Cerebellar cortex (tissue), 1 donor: ENCODE measurements at regions not wholly inside any gene's neighbourhood (a gene's known extent, or its start where the extent isn't known, plus 50 kb on each side); places are given as distances from the start of the nearest gene placed in this dataset.
A peak's percentile ranks its signal among the peaks of the same experiment; 100 is the strongest.
"Not testable (repeated sequence)": the region's sequence is repeated elsewhere in the genome, so short reads cannot be mapped to it uniquely, and the experiment has no call there.

Experiments
- DNase-seq: peaks from one replicate; pipeline ENCODE4 v3.0.0-alpha.2; 2015; ENCODE audit warnings: low spot score

DNA sequence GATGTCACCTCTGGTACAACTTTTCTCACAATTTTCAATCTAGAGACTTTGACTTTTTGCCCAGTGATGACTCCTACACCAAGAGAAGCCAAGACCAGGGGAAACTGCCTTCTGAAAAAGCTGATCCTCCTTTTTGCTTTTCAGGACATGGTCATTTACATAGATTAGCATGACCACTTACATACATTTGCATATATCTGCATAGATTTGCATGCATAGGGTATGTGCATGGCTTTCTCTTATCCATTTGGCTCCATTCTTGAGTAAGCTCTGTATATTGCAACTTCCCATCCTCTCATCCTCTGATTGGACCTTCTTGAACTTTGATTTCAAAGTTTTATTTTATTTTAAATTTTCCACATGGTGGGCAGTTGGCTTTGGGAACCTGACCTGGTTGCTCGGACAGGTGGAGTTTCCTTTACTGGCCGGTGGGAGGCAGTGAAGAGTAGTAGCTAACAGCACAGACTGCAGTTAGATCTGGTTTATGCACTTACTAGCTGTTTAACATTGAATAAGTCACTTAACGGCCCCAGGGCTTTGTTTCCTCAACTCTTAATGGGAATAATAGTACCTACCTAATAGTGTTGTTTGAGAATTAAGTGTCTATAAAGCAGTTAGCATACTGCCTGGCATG lies 92.9 kb downstream of the GPR139 start:
- peak; percentile 3 for DNase-seq

DNA sequence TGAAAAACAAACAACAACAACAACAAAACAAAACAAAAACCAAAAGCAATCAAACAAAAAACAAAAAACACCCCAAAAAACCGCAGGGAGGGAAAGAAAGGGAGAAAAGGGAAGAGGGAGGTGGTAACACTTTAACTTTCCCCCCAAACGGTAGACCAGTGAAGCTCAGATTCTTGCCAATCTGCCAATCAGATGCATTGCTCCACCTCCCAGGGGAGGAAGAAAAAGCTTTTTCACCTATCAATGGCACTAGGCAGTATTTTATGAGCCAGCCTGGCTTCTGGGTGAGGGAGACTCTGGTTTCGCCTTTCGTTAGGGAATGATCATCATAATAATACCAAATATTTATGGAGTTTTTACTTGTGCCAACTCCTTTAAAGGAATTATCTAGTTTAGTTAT lies 94.1 kb downstream of the GPR139 start:
- no peak for DNase-seq

DNA sequence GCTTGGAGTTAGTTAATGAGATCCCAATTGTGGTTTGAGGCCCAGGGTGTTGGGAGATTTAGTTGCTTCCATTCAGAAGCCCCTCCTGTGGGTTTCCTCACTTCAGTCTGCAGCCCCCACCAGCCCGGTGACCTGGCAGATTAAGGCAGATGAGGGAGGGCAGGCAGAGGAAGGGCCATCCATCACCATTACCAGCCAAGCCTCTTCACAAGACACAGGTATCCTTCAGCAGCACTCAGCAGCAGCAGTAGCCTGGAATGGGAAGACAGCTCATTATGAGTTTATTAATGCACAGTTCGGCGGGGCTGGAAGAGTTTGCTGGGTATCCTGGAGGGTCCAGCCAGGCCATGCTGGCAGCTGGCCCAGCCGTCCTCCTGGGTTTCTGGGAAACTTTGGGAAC lies 90.0 kb upstream of the GPRC5B start:
- DNase-seq, result no peak

DNA sequence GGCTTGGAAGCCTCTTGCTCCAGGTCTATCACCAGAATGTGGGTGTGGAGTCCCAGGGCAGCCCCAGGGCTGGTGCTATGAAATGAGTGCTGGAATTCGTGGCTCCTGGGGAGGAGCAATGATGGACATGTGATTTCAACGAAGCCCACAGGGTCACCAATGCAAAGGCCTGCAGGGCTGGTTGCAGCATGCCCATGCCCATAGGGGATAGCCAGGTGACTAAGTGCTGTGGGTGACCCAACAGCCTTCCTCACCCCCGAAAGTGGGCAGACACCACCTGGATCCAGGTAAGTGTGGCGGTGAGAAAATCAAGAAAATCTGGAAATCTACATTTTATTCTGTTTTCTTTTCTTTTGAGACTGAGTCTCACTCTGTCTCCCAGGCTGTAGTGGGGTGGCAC lies 87.5 kb upstream of the GPRC5B start:
- no peak for DNase-seq

DNA sequence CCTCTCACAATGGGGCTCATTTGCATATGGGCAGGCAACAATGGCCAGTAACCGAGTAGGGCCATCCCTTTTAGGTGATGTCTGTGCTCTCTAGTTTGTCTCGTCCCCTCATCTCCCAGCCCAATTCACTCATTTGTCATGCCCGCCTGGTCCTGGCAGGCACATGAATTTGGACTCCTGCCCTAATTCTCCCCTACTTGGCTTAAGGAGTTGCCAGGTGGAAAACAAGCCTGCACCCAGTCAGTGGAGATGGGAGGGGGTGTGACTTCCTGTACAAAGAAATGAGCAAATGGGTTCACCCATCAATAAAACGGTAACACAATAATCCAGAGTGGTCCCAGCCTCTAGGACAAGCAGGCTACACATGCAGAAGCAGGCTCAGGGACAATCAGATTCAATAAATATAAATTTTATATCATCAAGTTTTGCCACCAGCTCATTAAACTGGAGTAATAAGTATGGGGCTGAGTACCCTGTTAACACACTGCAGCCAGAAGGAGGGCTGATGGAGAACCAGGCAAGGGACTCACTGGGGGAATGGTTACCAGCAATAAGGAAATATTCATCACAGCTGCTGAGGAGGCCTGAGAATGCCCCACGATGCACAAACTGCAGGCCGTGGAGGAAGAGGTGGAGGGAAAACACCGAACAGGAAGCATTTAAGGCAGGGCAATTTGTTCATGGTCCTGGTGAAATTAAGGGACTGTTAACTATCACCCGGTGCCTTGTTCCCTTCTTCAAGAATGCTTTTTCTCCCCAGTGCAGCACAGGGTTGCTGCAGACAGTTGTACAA lies 84.4 kb upstream of the GPRC5B start:
- DNase-seq, result no peak

DNA sequence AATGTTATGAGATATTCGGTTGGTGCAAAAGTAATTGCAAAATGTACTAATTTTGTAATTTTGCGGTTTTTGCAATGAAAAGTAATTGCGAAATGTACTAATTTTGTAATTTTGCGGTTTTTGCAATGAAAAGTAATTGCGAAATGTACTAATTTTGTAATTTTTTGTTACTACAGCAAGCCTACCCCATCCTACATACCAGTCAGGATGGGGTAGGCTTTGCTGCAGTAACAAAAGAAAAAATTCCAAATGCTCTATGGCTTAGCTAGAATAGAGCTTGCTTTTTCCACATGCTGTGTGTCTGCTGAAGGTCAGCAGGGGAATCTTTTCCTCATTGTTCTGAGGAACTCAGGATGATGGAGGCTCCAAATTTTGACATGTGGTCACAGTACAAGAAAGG lies 83.3 kb upstream of the GPRC5B start:
- DNase-seq, result no peak

DNA sequence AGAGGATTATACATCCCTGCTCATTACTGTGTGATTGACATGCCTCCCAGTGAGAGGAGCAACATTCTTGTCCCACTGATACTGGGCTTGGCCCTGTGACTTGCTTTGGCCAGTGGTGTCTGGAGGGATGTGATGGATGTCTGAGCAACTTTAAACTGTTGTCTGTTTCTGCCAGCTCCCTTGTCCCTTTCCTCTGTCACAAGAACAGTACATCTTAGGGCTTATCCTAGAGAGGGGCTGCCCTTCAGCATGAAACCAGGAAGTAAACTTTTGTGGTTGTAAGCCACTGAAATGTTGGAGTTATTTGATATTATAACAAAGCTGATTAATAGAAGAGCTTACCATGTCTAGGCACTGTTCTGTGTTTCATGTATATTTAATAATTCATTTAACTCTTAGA lies 82.9 kb upstream of the GPRC5B start:
- DNase-seq, result no peak

DNA sequence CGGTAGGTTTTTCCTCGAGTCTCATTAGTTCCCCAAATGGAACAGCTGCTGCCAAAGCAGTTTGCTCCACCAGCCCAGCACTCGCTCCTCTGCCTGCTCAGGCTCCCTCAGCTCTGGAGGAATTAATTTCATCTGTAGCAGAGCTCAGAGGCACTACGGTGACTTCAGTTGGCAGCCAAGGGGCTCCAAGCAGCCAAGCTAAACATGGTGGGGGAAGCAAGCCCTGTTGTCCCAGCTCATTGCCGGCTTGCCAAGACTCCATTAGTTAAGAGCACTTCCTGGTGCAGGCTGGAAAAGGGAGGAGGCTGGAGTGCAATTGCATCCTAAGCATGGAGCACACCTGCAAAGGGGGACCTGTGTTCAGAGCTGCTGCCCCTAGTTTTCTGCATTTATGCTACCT lies 78.7 kb upstream of the GPRC5B start:
- no peak for DNase-seq

DNA sequence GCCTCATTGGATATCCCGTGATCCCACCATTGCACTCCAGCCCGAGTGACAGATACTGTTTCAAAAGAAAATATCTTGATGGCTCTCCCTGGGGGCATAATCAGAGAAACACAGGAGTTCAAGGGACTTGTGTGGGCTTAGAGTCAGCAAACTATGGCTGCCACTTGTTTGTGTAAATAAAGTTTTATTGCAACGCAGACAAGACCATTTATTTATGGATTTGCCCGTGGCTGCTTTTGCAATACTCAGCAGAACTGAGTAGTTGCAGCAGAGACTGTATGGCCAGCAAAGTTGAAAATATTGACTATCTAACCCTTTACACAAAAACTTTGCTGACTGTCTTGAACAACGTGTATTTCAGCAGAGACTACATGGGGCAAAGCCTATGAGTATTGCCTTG lies 75.5 kb upstream of the GPRC5B start:
- no peak for DNase-seq

DNA sequence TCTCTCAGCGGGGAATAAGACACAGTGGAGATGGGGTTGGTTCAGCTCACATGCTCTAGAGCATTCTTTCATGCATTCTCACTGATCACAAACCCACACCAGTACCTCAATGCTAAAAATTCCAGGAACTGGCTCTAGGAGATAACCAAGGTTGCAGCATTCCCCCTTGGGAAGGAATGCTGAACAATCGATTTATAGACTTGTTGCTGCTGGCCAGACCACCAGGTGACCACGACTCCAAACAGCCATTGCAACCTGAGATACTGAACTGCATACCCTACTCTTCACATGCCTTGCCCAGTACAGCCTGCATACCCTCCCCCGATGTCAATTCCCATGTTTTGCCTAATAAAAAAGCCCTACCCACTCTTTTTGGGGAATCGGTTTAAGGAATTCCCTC lies 75.1 kb upstream of the GPRC5B start:
- no peak for DNase-seq

DNA sequence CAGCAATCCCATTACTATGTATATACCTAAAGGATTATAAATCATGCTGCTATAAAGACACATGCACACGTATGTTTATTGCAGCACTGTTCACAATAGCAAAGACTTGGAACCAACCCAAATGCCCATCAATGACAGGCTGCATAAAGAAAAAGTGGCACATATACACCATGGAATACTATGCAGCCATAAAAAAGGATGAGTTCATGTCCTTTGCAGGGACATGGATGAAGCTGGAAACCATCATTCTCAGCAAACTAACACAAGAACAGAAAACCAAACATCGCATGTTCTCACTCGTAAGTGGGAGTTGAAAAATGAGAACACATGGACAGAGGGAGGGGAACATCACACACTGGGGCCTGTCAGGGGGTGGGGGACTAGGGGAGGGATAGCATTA lies 71.2 kb upstream of the GPRC5B start:
- not testable (repeated sequence) for DNase-seq

DNA sequence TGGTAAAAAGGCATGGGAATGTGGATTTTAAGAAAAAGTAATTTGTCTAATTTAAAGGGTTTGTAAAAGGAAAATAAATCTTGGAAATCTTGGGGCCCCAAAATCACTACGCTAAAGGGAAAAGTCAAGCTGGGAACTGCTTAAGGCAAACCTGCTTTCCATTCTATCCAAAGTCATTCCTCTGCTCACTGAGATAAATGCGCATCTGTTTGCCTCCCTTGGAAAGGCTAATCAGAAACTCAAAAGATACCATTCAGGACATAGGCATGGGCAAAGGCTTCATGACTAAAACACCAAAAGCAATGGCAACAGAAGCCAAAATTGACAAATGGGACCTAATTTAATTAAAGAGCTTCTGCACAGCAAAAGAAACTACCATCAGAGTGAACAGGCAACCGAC lies 70.4 kb upstream of the GPRC5B start:
- not testable (repeated sequence) for DNase-seq

DNA sequence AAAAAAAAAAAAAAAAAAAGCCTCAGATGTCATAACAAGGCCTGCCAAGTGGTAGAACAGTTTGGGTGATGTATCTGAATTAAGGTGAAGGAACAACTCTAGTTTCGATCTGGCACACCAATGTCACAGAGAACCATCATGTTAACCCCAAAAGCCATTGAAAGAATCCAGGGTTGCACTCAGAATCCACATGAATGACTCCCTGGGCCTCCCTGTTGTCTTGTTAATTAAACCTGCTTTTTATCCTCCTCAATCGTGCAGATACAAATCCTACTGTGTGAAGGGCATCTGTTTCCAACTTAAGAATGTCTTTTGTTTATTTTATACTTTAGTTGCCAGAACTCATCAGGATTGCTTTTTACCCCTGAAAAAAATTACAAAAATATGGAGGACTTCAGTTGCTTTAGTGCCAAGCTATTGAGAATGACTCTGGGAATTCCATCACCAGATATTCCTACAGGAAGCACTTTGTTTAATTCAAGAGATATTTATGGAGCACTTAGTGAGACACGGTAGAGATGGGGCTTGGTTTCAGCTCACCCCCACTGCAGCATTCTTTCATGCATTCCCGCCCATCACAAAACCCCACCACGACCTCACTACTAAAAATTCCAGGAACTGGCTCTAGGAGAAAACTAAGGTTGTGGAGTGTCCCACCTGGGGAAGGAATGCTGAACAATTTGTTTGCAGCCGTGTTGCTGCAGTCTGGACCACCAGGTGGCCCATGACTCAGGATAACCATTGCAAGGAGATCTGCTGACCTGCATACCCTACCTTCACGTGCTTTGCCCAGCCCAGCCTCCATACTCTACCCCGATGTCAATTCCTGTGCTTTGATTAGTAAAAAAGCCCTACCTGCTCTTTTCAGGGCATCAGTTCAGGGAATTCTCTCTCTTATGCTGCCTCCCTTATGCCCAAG lies 63.8 kb upstream of the GPRC5B start:
- no peak for DNase-seq

DNA sequence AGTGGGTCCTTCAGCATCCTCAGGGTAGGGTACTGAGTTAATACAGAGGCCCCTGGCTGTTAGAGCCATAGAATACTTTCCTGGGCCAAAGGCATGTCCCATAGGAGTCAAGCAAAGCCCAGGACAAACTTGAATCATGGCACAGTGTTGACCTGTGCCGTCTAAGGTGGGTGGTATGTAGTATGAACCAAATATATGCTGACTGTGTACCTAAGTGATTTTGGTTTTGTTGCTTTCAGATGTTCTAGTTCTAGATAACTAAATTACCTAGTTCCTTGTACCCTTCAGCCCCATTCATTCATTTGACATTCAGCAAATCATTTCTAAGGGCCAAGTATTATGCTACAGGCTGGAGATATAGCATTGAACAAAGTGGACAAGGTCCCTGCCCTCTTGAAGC lies 61.3 kb upstream of the GPRC5B start:
- DNase-seq, result no peak

DNA sequence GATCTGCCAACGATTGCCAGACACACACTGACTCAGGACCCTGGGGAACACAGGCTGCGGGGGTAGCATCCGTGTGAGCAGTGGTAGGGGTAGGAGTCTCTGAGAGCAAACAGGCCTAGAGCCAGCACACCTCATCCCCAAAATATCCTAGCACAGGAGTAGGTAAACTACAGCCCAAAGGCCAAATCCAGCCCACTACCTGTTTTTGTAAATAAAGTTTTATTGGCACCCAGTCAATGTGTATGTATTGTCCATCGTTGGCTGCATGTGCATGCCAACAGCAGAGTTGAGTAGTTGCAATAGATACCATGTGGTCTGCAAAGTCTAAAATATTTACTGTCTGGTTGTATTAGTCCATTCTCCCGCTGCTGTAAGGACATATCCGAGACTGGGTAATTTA lies 55.5 kb upstream of the GPRC5B start:
- no peak for DNase-seq

DNA sequence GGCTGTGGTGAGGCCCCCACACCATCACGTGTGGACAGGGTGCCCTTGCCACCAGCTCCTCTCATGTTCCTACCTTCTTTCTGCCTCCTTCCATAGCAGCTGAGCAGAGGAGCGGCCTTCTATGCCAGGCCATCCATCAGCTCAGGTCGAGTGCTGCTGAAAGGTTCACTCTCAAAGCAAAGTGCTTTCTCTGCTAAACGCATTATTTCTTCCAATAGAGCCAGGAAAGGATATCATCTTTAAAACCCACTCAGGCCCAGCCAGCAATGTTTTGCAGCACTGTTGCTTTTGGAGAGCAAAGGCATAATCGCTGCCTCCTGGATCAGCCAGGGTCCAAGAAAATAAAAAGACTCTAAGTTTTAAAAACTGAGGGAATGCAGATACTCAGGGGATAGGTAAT lies 54.9 kb upstream of the GPRC5B start:
- no peak for DNase-seq

DNA sequence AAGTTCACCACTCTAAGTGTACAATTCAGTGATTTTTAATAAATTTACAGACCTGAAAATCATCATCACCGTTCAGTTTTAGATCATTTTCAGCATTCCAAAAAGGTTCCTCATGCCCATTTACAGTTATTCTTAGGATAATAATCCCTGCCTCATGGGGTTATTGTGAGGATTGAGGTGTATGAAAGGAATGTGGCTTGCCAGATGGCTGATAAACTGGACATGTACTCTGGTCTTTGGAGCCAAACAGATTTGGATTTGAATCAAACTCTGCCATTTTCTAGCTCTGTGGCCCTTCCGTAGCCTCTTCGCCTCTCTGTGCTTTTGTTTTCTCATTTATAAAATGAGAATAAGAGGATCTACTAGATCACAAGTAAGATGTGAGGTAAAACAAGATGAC lies 53.9 kb upstream of the GPRC5B start:
- DNase-seq, result peak; percentile 47

DNA sequence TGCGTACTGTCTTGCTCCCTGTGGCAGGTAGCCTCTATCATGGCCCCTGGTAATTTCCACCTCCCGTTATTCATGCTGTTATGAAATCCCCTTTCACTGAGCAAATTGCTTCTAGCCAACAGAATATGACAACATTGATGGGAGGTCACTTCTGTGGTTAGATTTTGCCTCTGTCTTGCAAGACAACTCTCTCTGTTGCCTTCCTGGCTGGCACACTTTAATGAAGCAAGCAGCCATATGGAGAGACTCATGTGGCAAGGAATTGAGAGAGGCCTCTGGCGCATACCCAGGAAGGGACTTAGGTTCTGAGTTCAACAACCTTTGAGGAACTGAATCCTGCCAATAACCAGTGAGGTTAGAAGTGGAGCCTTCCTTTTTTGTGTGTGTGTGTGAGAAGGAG lies 51.8 kb upstream of the GPRC5B start:
- no peak for DNase-seq

DNA sequence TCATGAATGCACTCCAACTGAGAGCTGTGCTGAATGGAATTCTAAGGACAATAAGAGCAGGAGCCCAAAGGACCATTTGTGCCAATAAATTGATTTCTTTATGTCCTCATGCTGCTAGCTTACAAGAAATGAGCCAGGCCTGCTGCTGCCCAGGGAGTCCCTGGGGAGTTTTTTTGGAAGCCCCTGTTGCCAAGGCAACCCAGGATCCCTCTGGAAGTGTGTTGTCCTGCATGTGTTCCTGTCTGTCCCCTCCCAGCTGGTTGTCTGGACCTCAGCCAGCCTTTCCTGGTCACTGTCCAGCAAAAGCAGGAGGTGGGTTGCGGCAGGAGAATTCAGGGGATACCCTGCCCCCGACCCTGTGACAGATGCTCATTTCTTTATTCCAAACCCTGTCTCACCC lies 51.0 kb upstream of the GPRC5B start:
- no peak for DNase-seq
